ENCODE measurements at regions not wholly inside any gene's neighbourhood (a gene's known extent, or its start where the extent isn't known, plus 50 kb on each side); places are given as distances from the start of the nearest gene placed in this dataset.

DNA sequence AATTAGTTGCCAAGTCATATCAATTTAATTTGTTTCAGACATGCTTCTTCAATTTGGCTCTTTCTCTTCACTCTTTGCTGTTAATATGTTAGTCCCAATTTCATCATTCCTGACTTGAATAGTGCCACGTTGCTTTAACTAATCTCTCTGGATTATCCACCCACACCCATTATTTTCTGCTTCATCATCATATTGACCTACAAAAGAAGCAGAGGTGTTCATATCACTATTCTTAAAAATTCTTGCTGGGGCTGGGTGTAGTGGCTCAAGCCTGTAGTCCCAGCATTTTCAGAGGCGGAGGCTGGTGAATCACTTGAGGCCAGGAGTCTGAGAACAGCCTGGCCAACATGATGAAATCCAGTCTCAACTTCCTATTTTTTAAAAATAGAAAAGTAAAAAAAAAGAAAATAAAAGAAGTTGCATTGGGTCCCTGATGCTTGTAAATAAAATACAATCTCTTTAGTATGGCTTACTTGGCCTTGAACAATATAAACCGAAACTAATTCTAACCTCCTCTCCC, 65.7 kb upstream of the KCNIP4 start:
- Mint-ChIP-seq H3K27me3 (no peaks in the 10 kb centered on the region), H3K4me3 (no peak overlapping the region), H3K27ac (no peak overlapping the region), H3K36me3 (ENCODE audit: low read depth) (no peaks in the 10 kb centered on the region), H3K9me3 (no peaks in the 10 kb centered on the region), H3K4me1 (ENCODE audit: low read depth) (no peaks in the 10 kb centered on the region)
- intact Hi-C loops (cut with micrococcal nuclease), result no loop called here

DNA sequence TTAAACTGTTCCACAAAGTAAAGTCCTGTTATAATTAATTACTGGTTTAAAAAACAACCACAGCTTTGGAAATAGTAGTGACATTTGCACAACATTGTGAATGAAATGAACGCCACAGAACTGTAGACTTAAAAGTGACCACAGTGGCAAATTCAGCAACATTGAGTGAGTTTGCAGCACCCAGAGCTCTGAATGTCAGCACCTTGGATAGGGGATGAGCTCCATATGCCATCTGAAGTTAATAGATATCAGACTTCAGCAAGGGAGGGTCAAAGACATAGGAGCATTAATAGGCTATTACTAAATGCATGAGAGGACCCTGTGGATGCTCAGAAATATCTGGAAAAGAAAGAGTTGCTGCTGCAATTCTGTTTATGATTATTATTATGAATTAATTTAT, 55.3 kb upstream of the KCNIP4 start:
- H3K4me3 Mint-ChIP-seq, result no peak overlapping the region
- peaks cover 11% of the 10 kb centered on the region for H3K9me3 Mint-ChIP-seq
- no peaks in the 10 kb centered on the region for H3K36me3 Mint-ChIP-seq (ENCODE audit: low read depth)
- H3K4me1 Mint-ChIP-seq (ENCODE audit: low read depth), result no peaks in the 10 kb centered on the region
- H3K27me3 Mint-ChIP-seq, result no peaks in the 10 kb centered on the region
- intact Hi-C loops (cut with micrococcal nuclease), result no loop called here
- no peak overlapping the region for H3K27ac Mint-ChIP-seq
